Lower leg skin (tissue), 4 donors: ENCODE measurements at regions not wholly inside any gene's neighbourhood (a gene's known extent, or its start where the extent isn't known, plus 50 kb on each side); places are given as distances from the start of the nearest gene placed in this dataset.

Source experiments
- DNase-seq, 2 donors: peaks; one replicate each; pipeline ENCODE4 v3.0.0-alpha.2; 2019; ENCODE audit warnings: low spot score in 2 of 2
- H3K4me3 ChIP-seq: fragments of 200-600 bp; sonication (generic); 2 replicates; pipeline ENCODE4 v1.5.1; 2017; ENCODE audit warnings: mild to moderate bottlenecking, low read depth; ENCODE audit not compliant: poor library complexity, severe bottlenecking
- POLR2A ChIP-seq, 2 donors: fragments of 450-650 bp; IDR thresholded peaks; one replicate each; pipeline ENCODE4 v1.6.1; 2016 to 2017; ENCODE audit warnings: antibody characterized with exemption in 2 of 2, mild to moderate bottlenecking in 1 of 2, moderate library complexity in 1 of 2
- WGBS, 2 donors: methylation state at CpG; one replicate each; pipeline ENCODE4 v1.1.5; 2018; 5-methylcytosine and 5-hydroxymethylcytosine counted together
- intact Hi-C: fragments of 100-400 bp; cut with DNase I; formaldehyde crosslinking; loops from one replicate; pipeline ENCODE4 v1.15.0; 2023; ENCODE audit warnings: low total_unique reads
- TF ChIP-seq, protein P1 (sequence below), 3 donors: fragments of 450-650 bp; IDR thresholded peaks; one replicate each; pipeline ENCODE4 v1.5.1; 2016; ENCODE audit warnings: antibody characterized with exemption in 3 of 3, mild to moderate bottlenecking in 3 of 3, moderate library complexity in 2 of 3

DNA sequence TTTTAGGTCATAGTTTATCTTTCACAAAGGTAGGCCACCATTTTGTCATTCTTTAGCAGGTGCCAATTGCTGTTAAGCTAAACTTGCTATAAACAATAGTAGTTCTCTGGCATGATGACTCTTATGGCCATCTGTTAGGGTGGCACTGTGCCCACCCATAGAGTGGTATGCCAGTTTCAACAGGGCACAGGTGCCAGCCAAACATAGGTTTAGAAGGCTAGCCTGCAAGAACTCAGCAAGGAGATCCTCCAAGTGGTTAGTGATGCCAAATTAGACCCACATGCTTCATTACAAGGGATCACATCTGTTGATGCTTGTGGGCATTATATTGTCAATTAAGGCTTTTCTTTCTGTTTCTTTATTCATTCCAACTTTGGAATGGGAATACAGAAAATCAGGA, 204.5 kb downstream of the FMR1NB start:
- H3K4me3 ChIP-seq: no peak overlapping the region
- DNase-seq: no peak
- intact Hi-C loops: no loop called here
- TF ChIP-seq, protein P1, sequence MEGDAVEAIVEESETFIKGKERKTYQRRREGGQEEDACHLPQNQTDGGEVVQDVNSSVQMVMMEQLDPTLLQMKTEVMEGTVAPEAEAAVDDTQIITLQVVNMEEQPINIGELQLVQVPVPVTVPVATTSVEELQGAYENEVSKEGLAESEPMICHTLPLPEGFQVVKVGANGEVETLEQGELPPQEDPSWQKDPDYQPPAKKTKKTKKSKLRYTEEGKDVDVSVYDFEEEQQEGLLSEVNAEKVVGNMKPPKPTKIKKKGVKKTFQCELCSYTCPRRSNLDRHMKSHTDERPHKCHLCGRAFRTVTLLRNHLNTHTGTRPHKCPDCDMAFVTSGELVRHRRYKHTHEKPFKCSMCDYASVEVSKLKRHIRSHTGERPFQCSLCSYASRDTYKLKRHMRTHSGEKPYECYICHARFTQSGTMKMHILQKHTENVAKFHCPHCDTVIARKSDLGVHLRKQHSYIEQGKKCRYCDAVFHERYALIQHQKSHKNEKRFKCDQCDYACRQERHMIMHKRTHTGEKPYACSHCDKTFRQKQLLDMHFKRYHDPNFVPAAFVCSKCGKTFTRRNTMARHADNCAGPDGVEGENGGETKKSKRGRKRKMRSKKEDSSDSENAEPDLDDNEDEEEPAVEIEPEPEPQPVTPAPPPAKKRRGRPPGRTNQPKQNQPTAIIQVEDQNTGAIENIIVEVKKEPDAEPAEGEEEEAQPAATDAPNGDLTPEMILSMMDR (IDR thresholded peaks at IDR 0.05): no peak
- no peak for TF ChIP-seq POLR2A (IDR thresholded peaks at IDR 0.05)

DNA sequence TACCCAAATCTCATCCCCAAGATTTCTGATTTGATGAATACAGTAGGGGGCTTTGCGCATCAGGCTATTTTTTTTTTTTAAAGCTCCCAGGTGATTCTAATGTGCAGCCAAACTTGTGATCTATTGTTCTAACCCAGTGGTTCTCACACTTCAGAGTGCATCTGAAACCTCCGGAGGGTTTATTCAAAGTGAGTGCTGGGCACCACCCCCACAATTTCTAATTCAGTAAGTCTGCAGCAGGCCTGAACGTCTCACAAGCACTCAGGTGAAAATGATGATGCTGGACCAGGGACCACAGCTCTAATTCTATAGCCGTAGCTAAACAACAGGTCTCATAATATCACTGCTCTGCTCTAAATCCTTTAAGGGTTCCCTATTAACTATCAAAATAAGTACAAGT, 211.4 kb downstream of the FMR1NB start:
- intact Hi-C loops: no loop called here
- H3K4me3 ChIP-seq: no peak overlapping the region
- no peak for DNase-seq
- TF ChIP-seq, protein P1 (IDR thresholded peaks at IDR 0.05): no peak
- no peak for TF ChIP-seq POLR2A (IDR thresholded peaks at IDR 0.05)
- 72 to 75% methylated on average over 4 of the region's 4 CpGs for WGBS, 2 donors

DNA sequence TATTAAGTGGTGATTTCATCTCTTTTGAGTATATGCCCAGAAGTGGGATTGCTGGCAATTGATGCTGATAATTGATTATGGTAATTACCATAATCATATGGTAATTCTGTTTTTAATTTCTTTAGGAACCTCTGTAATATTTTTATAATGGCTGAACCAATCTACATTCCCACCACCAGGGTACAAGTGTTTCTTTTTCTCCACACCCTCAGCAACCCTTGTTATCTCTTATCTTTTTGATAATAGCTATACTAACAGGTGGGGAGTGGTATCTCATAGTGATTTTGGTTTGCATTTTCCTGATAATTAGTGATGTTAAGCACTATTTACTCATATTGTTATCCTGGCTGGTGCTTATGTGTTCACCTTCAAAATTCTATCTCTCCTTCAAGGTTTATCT, 212.6 kb downstream of the FMR1NB start:
- DNase-seq: no peak
- TF ChIP-seq, protein P1 (IDR thresholded peaks at IDR 0.05): no peak
- no peak for TF ChIP-seq POLR2A (IDR thresholded peaks at IDR 0.05)
- intact Hi-C loops: no loop called here

DNA sequence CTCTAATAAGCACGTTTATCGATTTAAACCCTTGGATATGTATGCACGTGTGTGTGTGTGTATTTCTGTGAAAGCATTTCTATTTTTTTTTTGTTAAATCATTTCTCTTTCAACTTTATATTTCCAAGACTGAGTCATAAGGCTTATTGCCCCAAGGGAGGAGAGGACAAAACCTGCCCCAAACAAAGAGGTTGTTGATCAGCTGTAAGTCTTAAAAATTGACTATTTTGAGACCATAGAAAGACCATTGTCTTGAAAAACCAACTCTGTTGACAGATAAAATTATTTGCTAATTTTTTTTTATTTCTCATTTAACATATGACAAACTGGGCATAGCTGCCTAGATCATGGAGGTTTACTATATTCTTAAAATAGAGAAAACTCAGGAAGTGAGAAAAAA, 222.4 kb downstream of the FMR1NB start:
- intact Hi-C loops: no loop called here
- no peak for TF ChIP-seq POLR2A (IDR thresholded peaks at IDR 0.05)
- TF ChIP-seq, protein P1 (IDR thresholded peaks at IDR 0.05): no peak

More for the DNA sequence above, 212.6 kb downstream of the FMR1NB start:
- H3K4me3 ChIP-seq: no peak overlapping the region

DNA sequence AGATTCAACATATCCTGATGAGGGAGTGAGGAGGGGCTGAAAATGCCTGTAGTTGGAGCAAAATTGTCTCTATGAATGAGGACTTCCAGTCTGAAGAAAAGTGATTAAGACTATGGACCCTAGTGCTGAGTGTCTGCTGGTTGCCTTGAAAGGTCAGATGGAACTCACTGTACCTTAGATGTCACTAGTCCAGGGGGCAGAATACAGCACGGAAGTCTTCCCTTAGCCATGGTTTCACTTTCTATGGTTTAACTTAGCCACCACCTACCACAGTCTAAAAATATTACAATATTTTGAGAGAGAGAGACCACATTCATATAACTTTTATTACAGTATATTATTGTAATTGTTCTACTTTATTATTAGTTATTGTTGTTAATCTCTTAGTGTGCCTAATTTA, 223.1 kb downstream of the FMR1NB start:
- DNase-seq: no peak
- TF ChIP-seq POLR2A (IDR thresholded peaks at IDR 0.05): no peak
- TF ChIP-seq, protein P1 (IDR thresholded peaks at IDR 0.05): no peak
- intact Hi-C loops: no loop called here
- H3K4me3 ChIP-seq: no peak overlapping the region
- 72% methylated on average over 1 of the region's 1 CpG for WGBS, 2 donors

More for the DNA sequence above, 222.4 kb downstream of the FMR1NB start:
- no peak overlapping the region for H3K4me3 ChIP-seq
- 59 to 70% methylated on average over 3 of the region's 3 CpGs for WGBS, 2 donors
- no peak for DNase-seq

DNA sequence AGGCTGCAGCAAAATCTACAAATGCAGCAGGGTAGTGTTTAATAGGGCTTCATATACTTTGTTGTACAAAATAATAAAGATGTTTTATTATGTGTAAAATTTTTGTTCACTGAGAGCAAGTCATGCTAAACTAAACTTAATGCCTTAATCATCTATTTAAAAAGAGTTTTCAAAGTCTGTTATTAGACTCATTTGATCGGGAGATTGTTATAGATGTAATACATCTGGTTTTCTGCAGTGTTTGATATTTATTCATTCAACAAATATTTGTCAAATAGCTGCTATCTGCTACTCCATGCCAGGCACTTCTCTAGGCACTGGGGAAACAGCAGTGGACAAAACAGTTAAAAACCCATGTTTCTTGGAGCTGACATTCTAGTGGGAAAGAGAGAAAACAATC, 233.6 kb downstream of the FMR1NB start:
- WGBS, 2 donors: 79 to 92% methylated on average over 1 of the region's 1 CpG
- DNase-seq: no peak
- intact Hi-C loops: no loop called here
- TF ChIP-seq, protein P1 (IDR thresholded peaks at IDR 0.05): no peak
- no peak for TF ChIP-seq POLR2A (IDR thresholded peaks at IDR 0.05)
- no peak overlapping the region for H3K4me3 ChIP-seq
